ENCODE measurements at regions not wholly inside any gene's neighbourhood (a gene's known extent, or its start where the extent isn't known, plus 50 kb on each side); places are given as distances from the start of the nearest gene placed in this dataset.
"Not testable (repeated sequence)": the region's sequence is repeated elsewhere in the genome, so short reads cannot be mapped to it uniquely, and the experiment has no call there.

DNA sequence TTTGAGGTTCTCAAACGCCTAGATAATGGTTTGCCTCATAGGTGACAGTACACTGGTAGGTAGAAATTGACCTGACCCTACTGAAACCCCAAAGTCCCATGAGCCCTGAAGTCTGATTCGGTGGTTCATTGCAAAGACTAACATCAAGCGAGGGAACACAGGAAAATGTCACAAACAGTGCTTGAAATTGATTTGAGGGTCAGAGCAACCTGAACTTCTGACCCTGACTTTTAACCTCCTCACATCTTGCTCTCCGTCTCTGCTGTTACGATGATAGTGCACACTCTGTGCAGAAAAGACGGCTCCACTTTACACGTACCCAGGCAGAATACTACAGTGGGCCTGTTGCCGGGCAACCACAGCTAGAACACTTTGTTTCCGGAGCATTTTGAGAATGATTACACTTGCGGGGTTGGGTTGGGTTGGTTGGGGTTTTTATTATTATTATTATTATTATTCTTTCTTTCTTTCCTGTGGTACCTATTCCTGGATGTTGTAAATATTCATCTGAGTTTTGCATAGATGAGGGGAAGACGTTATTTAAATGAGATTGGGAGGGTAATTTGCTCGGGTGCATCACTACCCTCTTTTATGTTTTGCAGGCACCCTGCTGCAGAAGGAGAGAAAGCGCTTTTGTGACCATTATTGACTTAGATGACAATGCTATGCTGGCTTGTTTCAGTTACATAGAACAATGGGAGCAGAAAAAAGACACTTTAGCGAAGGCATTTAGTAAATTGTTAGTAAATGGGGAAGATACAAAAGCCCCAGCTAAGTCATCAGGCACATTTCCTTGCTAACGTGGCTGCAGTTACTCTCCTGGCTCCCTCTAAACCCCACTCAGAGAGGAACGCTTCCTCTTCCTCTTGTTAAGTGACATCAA, 438.1 kb upstream of the NRP1 start:
- TF ChIP-seq, protein P1, sequence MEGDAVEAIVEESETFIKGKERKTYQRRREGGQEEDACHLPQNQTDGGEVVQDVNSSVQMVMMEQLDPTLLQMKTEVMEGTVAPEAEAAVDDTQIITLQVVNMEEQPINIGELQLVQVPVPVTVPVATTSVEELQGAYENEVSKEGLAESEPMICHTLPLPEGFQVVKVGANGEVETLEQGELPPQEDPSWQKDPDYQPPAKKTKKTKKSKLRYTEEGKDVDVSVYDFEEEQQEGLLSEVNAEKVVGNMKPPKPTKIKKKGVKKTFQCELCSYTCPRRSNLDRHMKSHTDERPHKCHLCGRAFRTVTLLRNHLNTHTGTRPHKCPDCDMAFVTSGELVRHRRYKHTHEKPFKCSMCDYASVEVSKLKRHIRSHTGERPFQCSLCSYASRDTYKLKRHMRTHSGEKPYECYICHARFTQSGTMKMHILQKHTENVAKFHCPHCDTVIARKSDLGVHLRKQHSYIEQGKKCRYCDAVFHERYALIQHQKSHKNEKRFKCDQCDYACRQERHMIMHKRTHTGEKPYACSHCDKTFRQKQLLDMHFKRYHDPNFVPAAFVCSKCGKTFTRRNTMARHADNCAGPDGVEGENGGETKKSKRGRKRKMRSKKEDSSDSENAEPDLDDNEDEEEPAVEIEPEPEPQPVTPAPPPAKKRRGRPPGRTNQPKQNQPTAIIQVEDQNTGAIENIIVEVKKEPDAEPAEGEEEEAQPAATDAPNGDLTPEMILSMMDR (IDR thresholded peaks at IDR 0.05) = no peak
- Histone ChIP-seq H3K27ac (no peak overlapping the region), H3K9me3 (no peaks in the 10 kb centered on the region), H3K4me1 (no peaks in the 10 kb centered on the region), H3K4me3 (no peak overlapping the region), H3K27me3 (no peaks in the 10 kb centered on the region), H3K36me3 (no peaks in the 10 kb centered on the region)
- no peak for DNase-seq (ENCODE audit: low spot score in 2 of 2)
- intact Hi-C loops (cut with DNase I) = no loop called here

DNA sequence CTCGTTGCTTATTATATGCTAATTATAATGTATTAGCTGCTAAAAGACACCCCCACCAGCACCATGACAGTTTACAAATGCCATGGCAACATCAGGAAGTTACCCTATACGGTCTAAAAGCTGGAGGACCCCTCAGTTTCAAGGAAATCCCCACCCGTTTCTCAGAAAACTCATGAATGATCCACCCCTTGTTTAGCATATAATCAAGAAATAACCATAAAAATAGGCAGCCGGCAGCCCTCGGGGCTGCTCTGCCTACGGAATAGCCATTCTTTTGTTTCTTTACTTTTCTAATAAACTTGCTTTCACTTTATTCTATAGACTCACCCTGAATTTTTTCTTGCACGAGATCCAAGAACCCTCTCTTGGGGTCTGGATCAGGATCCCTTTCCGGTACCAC, 437.4 kb upstream of the NRP1 start:
- intact Hi-C loops (cut with DNase I); H3K27me3 ChIP-seq; H3K4me1 ChIP-seq; DNase-seq (ENCODE audit: low spot score in 2 of 2); H3K4me3 ChIP-seq; H3K9me3 ChIP-seq; H3K36me3 ChIP-seq; H3K27ac ChIP-seq: not testable (repeated sequence)

DNA sequence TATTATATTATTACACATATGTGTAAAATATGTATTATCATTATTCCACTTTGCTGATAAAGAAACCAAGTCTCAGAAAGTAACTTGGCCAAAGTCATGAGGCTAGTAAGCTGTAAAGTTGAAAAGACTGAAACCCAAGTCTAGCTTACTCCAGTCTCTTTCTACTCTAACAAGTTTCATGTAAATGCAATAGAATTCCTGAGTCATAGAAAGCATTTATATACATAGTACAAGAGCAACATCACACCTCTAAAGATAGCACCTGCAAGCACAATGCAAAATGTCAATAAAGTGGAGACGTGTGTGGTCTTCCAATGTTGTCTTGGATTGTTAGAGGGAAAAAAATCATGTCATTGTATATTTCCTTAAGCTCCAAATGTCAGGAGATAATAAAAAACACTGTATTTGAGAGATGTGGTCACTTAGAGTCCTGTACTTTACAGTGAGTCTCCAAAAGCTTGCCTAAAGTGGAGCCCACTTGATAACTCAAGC, 430.3 kb upstream of the NRP1 start:
- Histone ChIP-seq H3K9me3 (no peaks in the 10 kb centered on the region), H3K4me3 (no peak overlapping the region), H3K27ac (no peak overlapping the region), H3K36me3 (no peaks in the 10 kb centered on the region), H3K4me1 (no peaks in the 10 kb centered on the region), H3K27me3 (no peaks in the 10 kb centered on the region)
- intact Hi-C loops (cut with DNase I) = no loop called here
- TF ChIP-seq, protein P1 (IDR thresholded peaks at IDR 0.05) = no peak
- DNase-seq (ENCODE audit: low spot score in 2 of 2) = no peak

DNA sequence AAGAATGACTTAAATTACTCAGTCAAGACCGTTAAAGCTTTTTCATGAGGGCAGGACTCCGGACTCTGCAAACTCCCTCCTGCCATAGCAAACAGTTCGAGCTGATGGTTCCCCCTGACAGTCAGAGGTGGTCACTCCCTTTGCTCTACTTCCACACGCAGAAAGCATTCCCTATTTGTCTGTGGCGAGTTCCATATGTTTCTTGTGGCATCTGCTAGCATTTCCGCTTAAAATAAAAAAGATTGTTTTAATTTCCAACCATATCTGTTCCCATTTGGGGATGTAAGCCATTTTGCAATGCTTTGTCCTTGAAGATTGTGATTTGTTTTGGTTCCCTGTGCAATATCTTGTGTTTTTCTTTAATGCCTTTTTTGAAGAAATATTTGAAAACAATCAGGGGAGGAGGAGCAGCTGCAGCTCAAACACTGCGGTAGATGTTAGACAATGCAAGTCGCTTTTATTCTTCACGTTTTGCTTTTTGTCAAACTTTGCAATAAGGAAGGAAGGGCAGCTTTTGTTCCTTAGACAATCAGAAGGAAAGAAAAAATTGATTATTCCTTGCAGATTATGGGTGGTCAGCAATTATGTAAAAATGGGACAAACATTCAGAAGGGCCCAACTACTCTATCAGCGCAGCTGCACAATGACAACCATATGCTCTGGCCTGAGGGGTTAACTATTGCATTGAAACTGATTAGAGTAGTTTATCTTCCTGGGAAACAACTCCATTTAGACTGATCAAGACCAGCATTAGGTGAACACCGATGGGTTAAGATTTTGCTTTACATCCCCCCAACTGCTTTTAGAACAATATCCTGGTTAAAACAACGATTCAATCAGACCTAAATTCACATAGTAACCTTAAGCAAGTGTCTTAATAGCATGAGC, 425.8 kb upstream of the NRP1 start:
- Histone ChIP-seq H3K9me3 (no peaks in the 10 kb centered on the region), H3K27ac (no peak overlapping the region), H3K27me3 (no peaks in the 10 kb centered on the region), H3K36me3 (no peaks in the 10 kb centered on the region), H3K4me1 (no peaks in the 10 kb centered on the region), H3K4me3 (no peak overlapping the region)
- DNase-seq (ENCODE audit: low spot score in 2 of 2) = no peak
- TF ChIP-seq, protein P1 (IDR thresholded peaks at IDR 0.05) = no peak
- intact Hi-C loops (cut with DNase I) = no loop called here

DNA sequence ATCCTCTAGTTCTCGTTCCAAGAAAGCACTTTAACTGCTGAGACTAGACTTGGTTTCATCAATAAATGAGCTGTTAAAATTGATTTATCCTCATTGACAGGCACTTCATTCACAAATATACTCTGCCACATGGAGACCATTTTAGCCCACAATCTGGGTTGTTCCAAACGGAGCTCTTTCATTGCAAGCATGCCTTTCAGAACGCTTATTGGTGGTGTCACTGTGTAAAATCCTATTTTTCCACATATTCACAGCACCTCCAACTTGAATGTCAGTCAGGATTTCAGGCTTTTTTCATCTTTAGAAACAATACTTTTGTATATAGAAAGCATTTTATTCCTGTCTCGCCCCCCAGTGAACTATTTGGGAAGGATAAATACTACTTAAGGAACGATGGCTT, 424.7 kb upstream of the NRP1 start:
- no peak overlapping the region for H3K4me3 ChIP-seq
- DNase-seq (ENCODE audit: low spot score in 2 of 2) = no peak
- no peaks in the 10 kb centered on the region for H3K9me3 ChIP-seq
- intact Hi-C loops (cut with DNase I) = no loop called here
- no peaks in the 10 kb centered on the region for H3K36me3 ChIP-seq
- H3K4me1 ChIP-seq = no peaks in the 10 kb centered on the region
- H3K27ac ChIP-seq = no peak overlapping the region
- TF ChIP-seq, protein P1 (IDR thresholded peaks at IDR 0.05) = no peak
- H3K27me3 ChIP-seq = no peaks in the 10 kb centered on the region

DNA sequence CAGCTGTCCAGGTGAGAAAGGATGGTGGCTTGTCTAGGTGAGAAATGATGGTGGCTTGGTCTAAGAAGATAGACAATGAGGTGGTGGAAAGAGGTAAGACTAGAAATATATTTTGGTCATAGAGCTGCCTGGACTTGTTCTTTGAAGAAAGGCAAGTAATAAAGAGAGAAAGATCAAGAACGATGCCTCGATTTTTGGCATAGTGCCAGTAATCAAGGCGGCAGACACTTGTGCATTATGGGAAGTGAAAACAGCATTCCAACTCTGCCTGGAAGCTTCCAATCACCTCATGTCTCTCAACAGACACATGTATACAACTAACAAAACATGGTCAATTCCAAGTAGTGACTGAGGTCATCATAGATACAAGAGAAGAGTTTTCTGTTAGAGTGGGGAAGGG, 423.8 kb upstream of the NRP1 start:
- no peaks in the 10 kb centered on the region for H3K27me3 ChIP-seq
- DNase-seq (ENCODE audit: low spot score in 2 of 2) = no peak
- H3K36me3 ChIP-seq = no peaks in the 10 kb centered on the region
- no peaks in the 10 kb centered on the region for H3K9me3 ChIP-seq
- H3K4me3 ChIP-seq = no peak overlapping the region
- H3K4me1 ChIP-seq = no peaks in the 10 kb centered on the region
- no peak overlapping the region for H3K27ac ChIP-seq
- intact Hi-C loops (cut with DNase I) = no loop called here
- TF ChIP-seq, protein P1 (IDR thresholded peaks at IDR 0.05) = no peak

All from ascending aorta (tissue), 2 donors.